HG03575 (cell line): ENCODE measurements at regions not wholly inside any gene's neighbourhood (a gene's known extent, or its start where the extent isn't known, plus 50 kb on each side); places are given as distances from the start of the nearest gene placed in this dataset.

Experiments
- ATAC-seq: cut with Tn5 transposase; IDR thresholded peaks from one replicate; pipeline ENCODE4 v1.9.1; 2021; ENCODE audit not compliant: unreplicated experiment, insufficient number of reproducible peaks, low FRiP score; ENCODE audit errors: extremely low read depth

- no peak for ATAC-seq
Measured at GRCh38 chr13:73879346-73880015, 254.7 kb downstream of the KLF12 start.

GRCh38 chr13:73877399-73877798, 256.8 kb downstream of the KLF12 start:
- no peak for ATAC-seq

- no peak for ATAC-seq
Measured at GRCh38 chr13:73876323-73876722, 257.9 kb downstream of the KLF12 start.

GRCh38 chr13:73873940-73874830, 260.0 kb downstream of the KLF12 start:
- no peak for ATAC-seq

GRCh38 chr13:73872397-73872796, 261.8 kb downstream of the KLF12 start:
- ATAC-seq: no peak

- ATAC-seq: no peak
Measured at GRCh38 chr13:73870970-73871935, 263.0 kb downstream of the KLF12 start.

GRCh38 chr13:73870036-73870741, 264.0 kb downstream of the KLF12 start:
- ATAC-seq: no peak

- ATAC-seq: no peak
Measured at GRCh38 chr13:73865027-73865426, 269.2 kb downstream of the KLF12 start.

GRCh38 chr13:73861136-73861535, 273.1 kb downstream of the KLF12 start:
- no peak for ATAC-seq

GRCh38 chr13:73860501-73860900, 273.7 kb downstream of the KLF12 start:
- ATAC-seq: no peak

GRCh38 chr13:73859841-73860240, 274.4 kb downstream of the KLF12 start:
- no peak for ATAC-seq

- ATAC-seq: no peak
Measured at GRCh38 chr13:73857106-73857505, 277.1 kb downstream of the KLF12 start.

GRCh38 chr13:73851104-73851503, 283.1 kb downstream of the KLF12 start:
- ATAC-seq: no peak

GRCh38 chr13:73850104-73850873, 283.9 kb downstream of the KLF12 start:
- ATAC-seq: no peak

GRCh38 chr13:73849292-73849691, 284.9 kb downstream of the KLF12 start:
- ATAC-seq: no peak

GRCh38 chr13:73844986-73845385, 289.2 kb downstream of the KLF12 start:
- ATAC-seq: no peak

- no peak for ATAC-seq
Measured at GRCh38 chr13:73842626-73843025, 291.6 kb downstream of the KLF12 start.

- ATAC-seq: no peak
Measured at GRCh38 chr13:73842184-73842583, 292.0 kb downstream of the KLF12 start.
